ENCODE measurements at regions not wholly inside any gene's neighbourhood (a gene's known extent, or its start where the extent isn't known, plus 50 kb on each side); places are given as distances from the start of the nearest gene placed in this dataset.

DNA sequence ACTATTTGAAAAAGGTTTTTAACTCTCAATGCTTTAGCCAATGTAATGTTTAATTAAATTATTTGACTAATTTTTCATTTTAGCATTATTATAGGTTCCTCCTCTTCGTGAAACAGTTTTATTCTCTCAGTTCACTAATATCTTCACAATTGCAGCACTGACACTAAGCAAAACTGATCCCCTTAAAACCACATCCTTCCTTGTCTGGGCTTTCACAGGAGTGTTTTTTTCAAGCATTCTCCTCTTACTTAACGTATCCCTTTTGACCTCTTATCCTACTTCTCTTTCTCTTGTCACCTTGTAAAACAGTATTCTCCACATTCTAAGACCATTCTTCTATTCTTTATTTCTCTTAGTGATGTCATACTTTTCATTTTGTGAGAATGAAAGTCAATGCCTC is 112.8 kb downstream of the DSC3 start:
- CTCF ChIA-PET, result no interaction called here

GRCh38 chr18:30929065-30929464 is 113.5 kb downstream of the DSC3 start:
- ChIA-PET CTCF (no interaction called here), POLR2A (no interaction called here)
- TF ChIP-seq FOXS1 (CRISPR knock-in tag; IDR thresholded peaks at IDR 0.05) (no peak), HOXA7 (CRISPR knock-in tag; IDR thresholded peaks at IDR 0.05) (no peak), ZSCAN20 (CRISPR knock-in tag; IDR thresholded peaks at IDR 0.05) (no peak), CHD4 (IDR thresholded peaks at IDR 0.05; ENCODE audit: borderline replicate concordance) (no peak), KDM5A (IDR thresholded peaks at IDR 0.05) (no peak), CTCF (IDR thresholded peaks at IDR 0.05) (no peak), RARB (CRISPR knock-in tag; IDR thresholded peaks at IDR 0.05) (no peak), MYC (IDR thresholded peaks at IDR 0.05; ENCODE audit: borderline replicate concordance, low read length) (no peak), GATA3 (IDR thresholded peaks at IDR 0.05; ENCODE audit: borderline replicate concordance) (no peak), EHMT2 (IDR thresholded peaks at IDR 0.05; ENCODE audit: low read depth) (no peak), SREBF2 (IDR thresholded peaks at IDR 0.05) (no peak), HDAC2 (IDR thresholded peaks at IDR 0.05) (no peak), TFCP2L1 (CRISPR knock-in tag; IDR thresholded peaks at IDR 0.05) (no peak), HOXB13 (CRISPR knock-in tag; IDR thresholded peaks at IDR 0.05; ENCODE audit: low read depth) (no peak), FOSB (CRISPR knock-in tag; IDR thresholded peaks at IDR 0.05) (no peak)
- TF ChIP-seq, protein P1, sequence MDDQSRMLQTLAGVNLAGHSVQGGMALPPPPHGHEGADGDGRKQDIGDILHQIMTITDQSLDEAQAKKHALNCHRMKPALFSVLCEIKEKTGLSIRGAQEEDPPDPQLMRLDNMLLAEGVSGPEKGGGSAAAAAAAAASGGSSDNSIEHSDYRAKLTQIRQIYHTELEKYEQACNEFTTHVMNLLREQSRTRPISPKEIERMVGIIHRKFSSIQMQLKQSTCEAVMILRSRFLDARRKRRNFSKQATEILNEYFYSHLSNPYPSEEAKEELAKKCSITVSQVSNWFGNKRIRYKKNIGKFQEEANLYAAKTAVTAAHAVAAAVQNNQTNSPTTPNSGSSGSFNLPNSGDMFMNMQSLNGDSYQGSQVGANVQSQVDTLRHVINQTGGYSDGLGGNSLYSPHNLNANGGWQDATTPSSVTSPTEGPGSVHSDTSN (IDR thresholded peaks at IDR 0.05), result no peak
- ATAC-seq (no peak), FAIRE-seq (no peak), DNase-seq (ENCODE audit: low read depth in 1 of 2, low spot score in 1 of 2) (no peak)
- no peaks in the 10 kb centered on the region for H3K9me3 ChIP-seq
- no peak overlapping the region for H3K27ac ChIP-seq
- no peak overlapping the region for H3K4me2 ChIP-seq
- WGBS (ENCODE audit: missing lambda C conversion rate), result 43% methylated on average over 2 of the region's 2 CpGs
- no peak overlapping the region for H3K4me3 ChIP-seq
- H3K4me1 ChIP-seq, result no peaks in the 10 kb centered on the region

More for the DNA sequence above, 112.8 kb downstream of the DSC3 start:
- TF ChIP-seq, protein P2, sequence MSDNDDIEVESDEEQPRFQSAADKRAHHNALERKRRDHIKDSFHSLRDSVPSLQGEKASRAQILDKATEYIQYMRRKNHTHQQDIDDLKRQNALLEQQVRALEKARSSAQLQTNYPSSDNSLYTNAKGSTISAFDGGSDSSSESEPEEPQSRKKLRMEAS (IDR thresholded peaks at IDR 0.05), result no peak
- TF ChIP-seq POLR2A (IDR thresholded peaks at IDR 0.05; ENCODE audit: low read length), result no peak
- TF ChIP-seq, protein P3, sequence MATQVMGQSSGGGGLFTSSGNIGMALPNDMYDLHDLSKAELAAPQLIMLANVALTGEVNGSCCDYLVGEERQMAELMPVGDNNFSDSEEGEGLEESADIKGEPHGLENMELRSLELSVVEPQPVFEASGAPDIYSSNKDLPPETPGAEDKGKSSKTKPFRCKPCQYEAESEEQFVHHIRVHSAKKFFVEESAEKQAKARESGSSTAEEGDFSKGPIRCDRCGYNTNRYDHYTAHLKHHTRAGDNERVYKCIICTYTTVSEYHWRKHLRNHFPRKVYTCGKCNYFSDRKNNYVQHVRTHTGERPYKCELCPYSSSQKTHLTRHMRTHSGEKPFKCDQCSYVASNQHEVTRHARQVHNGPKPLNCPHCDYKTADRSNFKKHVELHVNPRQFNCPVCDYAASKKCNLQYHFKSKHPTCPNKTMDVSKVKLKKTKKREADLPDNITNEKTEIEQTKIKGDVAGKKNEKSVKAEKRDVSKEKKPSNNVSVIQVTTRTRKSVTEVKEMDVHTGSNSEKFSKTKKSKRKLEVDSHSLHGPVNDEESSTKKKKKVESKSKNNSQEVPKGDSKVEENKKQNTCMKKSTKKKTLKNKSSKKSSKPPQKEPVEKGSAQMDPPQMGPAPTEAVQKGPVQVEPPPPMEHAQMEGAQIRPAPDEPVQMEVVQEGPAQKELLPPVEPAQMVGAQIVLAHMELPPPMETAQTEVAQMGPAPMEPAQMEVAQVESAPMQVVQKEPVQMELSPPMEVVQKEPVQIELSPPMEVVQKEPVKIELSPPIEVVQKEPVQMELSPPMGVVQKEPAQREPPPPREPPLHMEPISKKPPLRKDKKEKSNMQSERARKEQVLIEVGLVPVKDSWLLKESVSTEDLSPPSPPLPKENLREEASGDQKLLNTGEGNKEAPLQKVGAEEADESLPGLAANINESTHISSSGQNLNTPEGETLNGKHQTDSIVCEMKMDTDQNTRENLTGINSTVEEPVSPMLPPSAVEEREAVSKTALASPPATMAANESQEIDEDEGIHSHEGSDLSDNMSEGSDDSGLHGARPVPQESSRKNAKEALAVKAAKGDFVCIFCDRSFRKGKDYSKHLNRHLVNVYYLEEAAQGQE (IDR thresholded peaks at IDR 0.05), result no peak
- TF ChIP-seq USF2 (IDR thresholded peaks at IDR 0.05), result no peak
- TF ChIP-seq MAZ (IDR thresholded peaks at IDR 0.05; ENCODE audit: borderline replicate concordance, low read depth, low read length), result no peak
- no peak for TF ChIP-seq ZFP36 (IDR thresholded peaks at IDR 0.05; ENCODE audit: borderline replicate concordance, partially characterized antibody)
- TF ChIP-seq RFX5 (IDR thresholded peaks at IDR 0.05), result no peak
- no peak for TF ChIP-seq RARB (CRISPR knock-in tag; IDR thresholded peaks at IDR 0.05)
- TF ChIP-seq TP53 (CRISPR knock-in tag; IDR thresholded peaks at IDR 0.05), result no peak
- no peak for TF ChIP-seq EHF (CRISPR knock-in tag; IDR thresholded peaks at IDR 0.05)
- no peak for TF ChIP-seq EP300 (IDR thresholded peaks at IDR 0.05)
- TF ChIP-seq BHLHE40 (IDR thresholded peaks at IDR 0.05; ENCODE audit: low read depth, low read length), result no peak
- H3K4me1 ChIP-seq, result no peaks in the 10 kb centered on the region
- ATAC-seq (no peak), DNase-seq (ENCODE audit: low read depth in 1 of 2, low spot score in 1 of 2) (no peak), FAIRE-seq (no peak)
- WGBS (ENCODE audit: missing lambda C conversion rate), result 24% methylated on average over 2 of the region's 2 CpGs
- H3K4me2 ChIP-seq, result no peak overlapping the region
- no peaks in the 10 kb centered on the region for H3K9me3 ChIP-seq
- no peak overlapping the region for H3K4me3 ChIP-seq
- no peak overlapping the region for H3K27ac ChIP-seq
- POLR2A ChIA-PET, result no interaction called here
